Esophagus squamous epithelium (tissue), 4 donors: ENCODE measurements at regions not wholly inside any gene's neighbourhood (a gene's known extent, or its start where the extent isn't known, plus 50 kb on each side); places are given as distances from the start of the nearest gene placed in this dataset.

Experiments
- CTCF ChIP-seq, 6 experiments: fragments of 450-650 bp in 4 of 6; fragments of 200-600 bp in 2 of 6; sonication (generic) in 2 of 6; IDR thresholded peaks; one replicate each; pipeline ENCODE4 v1.5.1; 2016 to 2019; ENCODE audit warnings: antibody characterized with exemption in 6 of 6, mild to moderate bottlenecking in 4 of 6, moderate library complexity in 4 of 6
- POLR2A ChIP-seq, 4 donors: fragments of 450-650 bp; IDR thresholded peaks; one replicate each; pipeline ENCODE4 v1.6.1; 2017; ENCODE audit warnings: antibody characterized with exemption in 4 of 4, mild to moderate bottlenecking in 4 of 4, moderate library complexity in 3 of 4

DNA sequence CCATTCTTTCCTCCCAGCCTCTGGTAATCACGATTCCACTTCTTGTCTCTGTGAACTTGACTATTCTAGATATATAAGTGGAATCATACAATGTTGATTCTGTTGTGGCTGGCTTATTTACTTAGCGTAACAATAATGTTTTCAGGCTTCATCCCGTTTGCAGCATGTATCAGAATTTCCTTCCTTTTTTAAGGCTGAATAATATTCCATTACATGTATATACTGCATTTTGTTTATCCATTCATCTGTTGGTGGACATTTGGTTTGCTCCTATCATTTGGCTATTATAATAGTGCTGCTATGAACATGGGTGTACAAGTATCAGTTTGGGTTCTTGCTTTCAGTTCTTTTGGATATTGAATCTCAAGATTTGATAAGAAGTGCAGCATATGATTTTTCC lies 239.7 kb upstream of the ZNF608 start:
- TF ChIP-seq CTCF (IDR thresholded peaks at IDR 0.05), result no peak
- TF ChIP-seq POLR2A (IDR thresholded peaks at IDR 0.05), result no peak
